Heart left ventricle (tissue), 16 donors: ENCODE measurements at regions not wholly inside any gene's neighbourhood (a gene's known extent, or its start where the extent isn't known, plus 50 kb on each side); places are given as distances from the start of the nearest gene placed in this dataset.

ENCODE experiments used
- ATAC-seq, 4 donors: fragments of 200-7000 bp; cut with Tn5 transposase; one replicate each; pipeline ENCODE4 v1.9.1; 2020 to 2022; ENCODE audit warnings: moderate library complexity in 4 of 4, mild to moderate bottlenecking in 3 of 4, moderate number of reproducible peaks in 1 of 4
- DNase-seq, 5 donors: peaks; one replicate each; pipeline ENCODE4 v3.0.0-alpha.2; 2020
- H3K27ac ChIP-seq, 12 donors: fragments of 200-600 bp; sonication (generic) in 4 of 12; one replicate each; pipeline versions ENCODE4 v1.5.0 to v1.8.0; 2016 to 2022; ENCODE audit warnings: mild to moderate bottlenecking in 2 of 12
- H3K27me3 ChIP-seq, 9 donors: fragments of 200-600 bp; sonication (generic) in 2 of 9; one replicate each; pipeline versions ENCODE4 v1.5.1 to v1.8.0; 2016 to 2022; ENCODE audit warnings: mild to moderate bottlenecking in 3 of 9
- H3K36me3 ChIP-seq, 9 donors: fragments of 200-600 bp; sonication (generic) in 2 of 9; one replicate each; pipeline versions ENCODE4 v1.5.0 to v1.8.0; 2018 to 2022; ENCODE audit warnings: mild to moderate bottlenecking in 2 of 9
- H3K4me1 ChIP-seq, 12 donors: fragments of 200-600 bp; sonication (generic) in 4 of 12; one replicate each; pipeline versions ENCODE4 v1.5.0 to v1.8.0; 2016 to 2022; ENCODE audit warnings: mild to moderate bottlenecking in 3 of 12
- H3K4me3 ChIP-seq, 12 donors: fragments of 200-600 bp; sonication (generic) in 4 of 12; one replicate each; pipeline versions ENCODE4 v1.5.0 to v1.8.0; 2017 to 2022; ENCODE audit warnings: mild to moderate bottlenecking in 9 of 12, moderate library complexity in 4 of 12
- H3K9me3 ChIP-seq, 12 donors: fragments of 200-600 bp; sonication (generic) in 4 of 12; one replicate each; pipeline versions ENCODE4 v1.5.0 to v1.8.0; 2016 to 2022; ENCODE audit warnings: mild to moderate bottlenecking in 1 of 12
- CTCF ChIP-seq, 12 donors: fragments of 200-600 bp; sonication (generic) in 4 of 12; IDR thresholded peaks; one replicate each; pipeline versions ENCODE4 v1.5.0 to v1.8.0; 2018 to 2022; ENCODE audit warnings: antibody characterized with exemption in 12 of 12, mild to moderate bottlenecking in 5 of 12
- POLR2A ChIP-seq, 2 donors: fragments of 450-650 bp; IDR thresholded peaks; one replicate each; pipeline ENCODE4 v1.6.1; 2017; ENCODE audit warnings: antibody characterized with exemption in 2 of 2, mild to moderate bottlenecking in 2 of 2, moderate library complexity in 2 of 2
- WGBS, 4 donors: extraction: QIAGEN DNeasy Blood & Tissue Kit in 2 of 4; methylation state at CpG; one replicate each; pipeline versions ENCODE4 v1.1.5 to v1.1.7; 2013 to 2018; 5-methylcytosine and 5-hydroxymethylcytosine counted together
- intact Hi-C, 10 donors: fragments of 100-400 bp; cut with DNase I; formaldehyde crosslinking; loops; one replicate each; pipeline versions ENCODE4 v1.11.1 to v1.14.2; 2022
- donor health status: ischemic (EF 13 %, LVEDD 7.1; RV severe dilation, severe dysfunction).
- donor health status: healthy with polysubstance abuse.
- donor health status: DM: no; HTN: yes; CAD: no.
- donor health status: DM: no; HTN: no; CAD: no.
- donor health status: ischemic (EF 25% LVEDD 6.9; RV normal size, moderate dysfunction).
- donor health status: ischemic (EF 25% LVEDD 5.7; RV mildly dilated, moderate dysfunction).
- donor health status: healthy.
- donor health status: DM: yes; HTN: yes; CAD: no.
- donor health status: ischemic (EF 35%, LVEDD 5.7; RV mildly dilated, moderate dysfunction).
- donor health status: nonischemic (EF 11% LVEDD 7.7; RV severe dilation, severe dysfunction).
- donor health status: DM: yes; HTN: yes; CAD: no.
- donor health status: PGD.
- donor health status: ischemic (EF 29% LVEDD 5.4; RV normal size, mild dysfunction).
- donor health status: nonischemic (EF 23%, LVEDD 6.1; RV moderate dilation, normal function).

GRCh38 chr2:125296742-125297141 lies 1271.7 kb downstream of the CNTNAP5 start:
- Histone ChIP-seq H3K4me1 (no peaks in the 10 kb centered on the region), H3K27me3 (no peaks in the 10 kb centered on the region), H3K27ac (no peak overlapping the region), H3K4me3 (no peak overlapping the region), H3K9me3 (peaks cover 0 to 21% (median 1%) of the 10 kb centered on the region in 12 donors), H3K36me3 (no peaks in the 10 kb centered on the region)
- 67 to 71% (median 68%) methylated on average over 4 to 5 of the region's 5 CpGs for WGBS, 4 donors
- TF ChIP-seq POLR2A (IDR thresholded peaks at IDR 0.05) (no peak), CTCF (IDR thresholded peaks at IDR 0.05) (no peak)
- ATAC-seq (no peak), DNase-seq (no peak)
- intact Hi-C loops, result no loop called here

GRCh38 chr2:125310657-125311364 lies 1285.7 kb downstream of the CNTNAP5 start:
- DNase-seq (no peak), ATAC-seq (no peak)
- Histone ChIP-seq H3K4me1 (no peaks in the 10 kb centered on the region), H3K27ac (no peak overlapping the region), H3K36me3 (no peaks in the 10 kb centered on the region), H3K9me3 (no peaks in the 10 kb centered on the region), H3K4me3 (no peak overlapping the region), H3K27me3 (no peaks in the 10 kb centered on the region)
- intact Hi-C loops, result no loop called here
- WGBS, 4 donors, result 76 to 86% (median 83%) methylated on average over 6 of the region's 6 CpGs
- TF ChIP-seq POLR2A (IDR thresholded peaks at IDR 0.05) (no peak), CTCF (IDR thresholded peaks at IDR 0.05) (no peak)

- H3K27ac ChIP-seq, result no peak overlapping the region
- H3K27me3 ChIP-seq, result no peaks in the 10 kb centered on the region
- no peaks in the 10 kb centered on the region for H3K9me3 ChIP-seq
- ATAC-seq (no peak), DNase-seq (no peak)
- no peaks in the 10 kb centered on the region for H3K4me1 ChIP-seq
- no peak overlapping the region for H3K4me3 ChIP-seq
- no peaks in the 10 kb centered on the region for H3K36me3 ChIP-seq
- WGBS, 4 donors, result 91 to 94% (median 94%) methylated on average over 8 to 17 of the region's 17 CpGs
- TF ChIP-seq POLR2A (IDR thresholded peaks at IDR 0.05) (no peak), CTCF (IDR thresholded peaks at IDR 0.05) (no peak)
- intact Hi-C loops, result no loop called here
Measured at GRCh38 chr2:125312342-125312741, 1287.3 kb downstream of the CNTNAP5 start.

- Histone ChIP-seq H3K27ac (no peak overlapping the region), H3K4me1 (no peaks in the 10 kb centered on the region), H3K27me3 (no peaks in the 10 kb centered on the region), H3K9me3 (no peaks in the 10 kb centered on the region), H3K36me3 (no peaks in the 10 kb centered on the region), H3K4me3 (no peak overlapping the region)
- intact Hi-C loops, result no loop called here
- ATAC-seq (no peak), DNase-seq (no peak)
- TF ChIP-seq CTCF (IDR thresholded peaks at IDR 0.05) (no peak), POLR2A (IDR thresholded peaks at IDR 0.05) (no peak)
- WGBS, 4 donors, result 27 to 67% (median 60%) methylated on average over 1 of the region's 1 CpG
Measured at GRCh38 chr2:125313806-125314205, 1288.7 kb downstream of the CNTNAP5 start.
